Right ventricle myocardium inferior (tissue), 1 donor: ENCODE measurements at regions not wholly inside any gene's neighbourhood (a gene's known extent, or its start where the extent isn't known, plus 50 kb on each side); places are given as distances from the start of the nearest gene placed in this dataset.

Source experiments
- ATAC-seq: fragments of 200-7000 bp; cut with Tn5 transposase; one replicate; pipeline ENCODE4 v1.9.1; 2020; ENCODE audit warnings: mild to moderate bottlenecking, moderate library complexity
- DNase-seq: peaks from one replicate; pipeline ENCODE4 v3.0.0; 2021; ENCODE audit errors: missing footprints
- intact Hi-C: fragments of 100-400 bp; cut with DNase I; formaldehyde crosslinking; loops from one replicate; pipeline ENCODE4 v1.11.0; 2022
- donor health status: DM: no; HTN: yes; CAD: no; lungs with severe emphysema.

DNA sequence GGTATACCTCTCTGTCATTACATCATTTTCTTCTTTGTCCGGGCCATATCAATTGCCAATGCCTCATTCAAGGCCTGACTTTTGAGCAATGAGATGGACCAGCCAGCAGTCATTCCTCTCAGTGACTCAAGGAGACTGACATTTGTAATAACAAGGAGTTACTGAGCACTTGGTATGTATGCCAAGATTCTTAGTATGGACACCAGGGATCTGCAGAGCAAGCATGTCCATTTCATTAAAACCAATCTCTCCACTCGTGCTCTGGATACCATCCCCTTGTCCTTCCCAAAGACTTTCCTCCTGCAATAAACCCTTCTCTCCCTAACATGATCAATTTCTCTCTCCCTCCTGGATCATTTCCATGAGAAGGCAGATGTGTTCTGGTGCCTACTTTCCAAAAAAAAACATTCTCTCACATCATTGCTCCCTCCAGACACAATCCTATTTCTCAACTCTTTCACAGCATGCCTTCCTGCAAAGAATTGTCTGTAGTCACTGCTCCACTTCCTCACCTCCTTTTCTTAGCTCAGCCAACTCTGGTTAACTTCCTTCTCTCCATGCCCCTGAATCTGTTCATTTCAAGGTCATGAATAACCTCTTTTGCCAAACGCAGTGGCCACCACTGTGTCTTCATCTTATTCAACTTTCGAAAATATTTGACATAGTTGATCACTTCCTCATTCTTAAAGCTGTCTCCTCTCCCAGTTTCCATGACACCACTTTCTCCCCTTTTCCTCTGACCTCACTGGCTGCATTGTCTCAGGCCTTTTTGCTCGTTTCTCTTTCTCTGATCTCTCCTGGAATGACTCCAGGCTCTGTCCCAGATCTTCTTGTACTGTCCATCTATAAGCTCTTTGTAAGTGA lies 102.8 kb upstream of the CYP1B1 start:
- intact Hi-C loops: no loop called here
- DNase-seq: no peak
- ATAC-seq: peak; percentile 43

DNA sequence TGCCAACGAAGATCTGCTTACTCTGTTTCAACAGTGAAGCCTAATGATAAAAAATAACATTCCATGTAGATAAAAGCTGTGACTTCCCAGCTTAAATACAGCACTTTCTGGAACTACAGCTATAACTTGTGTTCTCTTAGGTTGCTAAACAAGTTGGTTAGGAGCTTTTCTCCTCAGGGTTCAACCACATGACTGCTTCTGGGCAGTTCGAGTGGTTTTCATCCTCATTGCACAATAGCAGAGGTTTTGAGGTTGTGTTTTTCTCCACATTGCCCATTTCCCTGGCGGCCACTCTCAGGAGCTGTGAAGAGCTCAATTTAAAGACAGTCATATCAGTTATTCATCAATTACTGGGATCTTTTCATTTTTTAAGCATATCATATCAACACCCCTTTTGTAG lies 102.2 kb upstream of the CYP1B1 start:
- intact Hi-C loops: no loop called here
- peak; percentile 78 for ATAC-seq
- peak; percentile 78 for DNase-seq

- intact Hi-C loops: no loop called here
- DNase-seq: no peak
- ATAC-seq: no peak
Observed at GRCh38 chr2:38176619-38177021, 100.7 kb upstream of the CYP1B1 start.

DNA sequence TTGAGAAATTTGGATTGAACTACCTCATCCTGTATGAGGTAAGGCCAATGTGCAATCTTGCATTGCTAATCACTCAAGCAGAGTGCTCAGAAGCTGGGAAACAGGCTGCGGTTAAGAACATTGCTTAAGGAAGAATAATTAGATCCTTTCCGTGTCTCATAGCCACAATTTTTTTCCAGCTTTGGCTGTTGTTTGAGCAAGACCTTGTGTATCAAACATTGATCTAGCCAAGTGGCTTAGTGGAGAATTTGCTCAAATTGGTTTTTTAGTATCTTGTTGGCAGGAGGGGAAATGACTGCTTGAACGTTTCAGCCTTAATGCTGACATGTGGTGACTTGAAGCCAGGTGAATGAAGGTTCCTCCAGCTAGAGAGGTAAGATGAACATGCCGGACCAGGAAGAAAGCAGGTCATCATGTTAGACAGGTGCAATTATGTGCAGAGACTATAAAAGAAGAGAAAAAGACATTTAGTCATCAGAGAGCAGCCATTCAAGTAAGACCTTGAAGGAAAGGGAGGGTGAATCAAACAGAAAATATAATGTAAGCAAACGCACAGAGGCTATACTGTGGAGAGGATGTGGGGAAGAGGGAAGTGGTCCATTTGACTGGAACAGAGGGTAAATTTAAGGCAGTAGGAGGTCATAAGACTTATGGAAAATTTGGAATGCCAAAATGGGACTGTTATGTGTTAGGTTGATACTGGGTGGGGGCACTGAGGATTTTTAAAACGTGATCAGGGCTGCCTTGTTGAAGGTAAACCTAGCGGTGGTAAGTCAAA lies 98.9 kb upstream of the CYP1B1 start:
- no peak for DNase-seq
- peak; percentile 63 for ATAC-seq
- intact Hi-C loops: no loop called here

DNA sequence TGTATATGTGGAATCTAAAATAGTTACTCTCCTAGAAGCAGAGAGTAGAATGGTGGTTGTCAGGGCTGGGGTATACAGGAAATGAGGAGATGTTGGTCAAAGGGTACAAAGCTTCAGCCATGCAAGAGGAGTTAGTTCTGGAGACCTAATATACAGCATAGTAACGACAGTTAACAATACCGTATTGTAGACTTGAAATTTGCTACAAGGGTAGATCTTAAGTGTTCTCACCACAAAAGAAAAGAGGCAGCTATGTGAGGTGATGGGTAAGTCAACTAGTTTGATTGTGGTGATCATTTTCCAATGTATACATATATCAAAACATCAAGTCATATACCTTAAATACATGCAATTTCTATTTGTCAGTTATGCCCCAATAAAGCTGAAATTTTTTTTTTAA lies 98.2 kb upstream of the CYP1B1 start:
- intact Hi-C loops: no loop called here
- DNase-seq (no peak), ATAC-seq (no peak)

DNA sequence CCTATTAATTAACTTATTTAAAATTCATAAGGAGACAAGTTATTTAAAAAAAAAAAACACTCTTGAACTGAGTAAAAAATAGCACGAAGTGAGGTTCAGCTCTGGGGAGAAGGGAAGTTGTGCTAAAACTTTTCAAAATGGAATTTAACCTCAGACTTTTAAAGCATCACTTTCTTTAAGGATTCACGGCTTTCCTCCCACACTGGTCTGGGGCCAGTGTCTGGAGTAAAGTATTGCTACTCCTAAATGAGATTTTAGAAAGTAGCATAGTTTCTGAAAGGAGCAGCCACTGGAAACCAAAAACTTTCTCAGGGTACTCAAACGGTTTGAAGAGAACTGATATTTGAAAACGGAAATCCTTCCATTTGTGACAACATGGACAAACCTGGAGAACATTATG lies 97.7 kb upstream of the CYP1B1 start:
- intact Hi-C loops: no loop called here
- ATAC-seq (no peak), DNase-seq (no peak)

DNA sequence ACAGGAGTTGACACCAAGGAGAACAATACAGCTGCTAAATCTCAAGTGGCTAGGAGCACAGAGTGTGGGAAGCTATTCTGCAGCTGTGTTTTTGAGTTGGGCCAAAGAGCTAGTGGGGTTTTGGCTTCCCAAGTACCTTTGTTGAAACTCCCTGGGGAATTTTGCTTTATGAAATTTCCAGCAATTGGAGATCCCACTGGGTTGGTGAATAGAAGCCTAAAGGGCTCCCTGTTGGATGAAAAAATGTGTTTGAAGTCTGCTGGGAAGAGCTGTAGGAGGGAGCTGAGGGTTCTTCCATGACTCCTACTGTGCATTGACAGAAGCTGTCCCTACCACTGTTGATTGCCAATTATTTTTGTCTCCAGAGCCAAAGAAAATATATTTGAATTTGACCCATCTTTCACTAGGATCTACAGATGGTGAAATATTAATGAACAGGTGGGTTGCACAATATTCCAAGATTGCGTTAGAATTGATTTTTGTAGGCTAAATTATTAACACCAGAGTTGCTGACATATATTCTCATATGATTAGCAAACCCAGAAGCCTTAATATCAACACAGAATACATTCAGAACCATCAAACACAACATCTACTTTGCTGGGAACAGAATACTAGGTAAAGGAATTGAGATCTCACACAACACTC lies 95.4 kb upstream of the CYP1B1 start:
- no peak for DNase-seq
- intact Hi-C loops: no loop called here
- peak; percentile 40 for ATAC-seq

DNA sequence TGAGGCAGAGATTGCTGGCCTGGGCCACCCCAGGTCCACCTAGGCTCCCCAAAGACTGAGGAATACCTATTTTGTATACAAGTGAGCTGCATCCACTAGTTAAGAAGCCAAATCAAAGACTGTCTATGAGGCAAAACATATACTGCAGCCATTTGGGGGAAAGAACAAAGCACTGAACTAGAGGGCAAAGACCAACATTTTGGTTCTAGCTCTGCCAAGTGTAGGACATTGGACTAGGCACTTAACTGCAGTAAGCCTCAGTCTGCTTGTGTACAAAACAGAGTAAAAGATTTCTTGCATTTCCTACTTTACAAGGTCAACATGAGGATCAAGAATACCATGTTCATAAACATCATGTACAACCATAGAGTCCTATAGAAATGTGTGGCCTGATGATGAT lies 94.8 kb upstream of the CYP1B1 start:
- DNase-seq (no peak), ATAC-seq (no peak)
- intact Hi-C loops: no loop called here

GRCh38 chr2:38170067-38170466 lies 94.1 kb upstream of the CYP1B1 start:
- DNase-seq: no peak
- ATAC-seq: no peak
- intact Hi-C loops: no loop called here

DNA sequence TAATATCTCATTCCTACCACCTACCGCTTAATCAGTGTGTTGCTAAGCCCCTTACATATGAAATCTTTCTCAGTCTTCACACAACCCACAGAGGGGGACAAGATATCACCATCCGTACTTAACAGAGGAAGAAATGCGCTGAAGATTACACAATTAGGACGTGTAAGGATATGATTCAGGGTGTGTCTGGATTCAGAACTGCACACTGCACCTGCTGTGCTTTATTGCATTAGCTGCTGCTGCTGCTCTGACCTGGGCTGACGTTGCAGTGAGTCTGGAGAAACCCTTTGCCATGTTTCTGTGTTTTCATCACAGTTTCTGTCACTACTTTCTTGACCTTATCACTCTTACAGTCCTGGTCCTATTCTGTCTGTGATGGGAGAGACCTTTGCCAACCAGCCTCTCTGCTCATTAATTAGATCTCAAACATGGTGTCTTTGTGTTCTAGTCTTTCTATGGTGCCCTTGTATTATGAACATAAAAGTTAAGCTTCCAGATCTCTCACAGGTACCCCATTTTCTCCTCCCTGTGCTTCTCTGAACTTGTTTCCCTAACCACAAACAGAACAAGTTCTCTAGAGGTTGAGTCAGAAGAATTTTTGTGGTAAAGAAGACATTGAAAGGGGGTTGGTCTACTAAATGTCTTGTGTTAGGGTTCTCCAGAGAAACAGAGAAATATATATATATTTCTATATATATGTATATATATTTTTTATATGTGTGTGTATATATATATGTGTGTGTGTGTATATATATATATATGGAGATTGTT lies 92.9 kb upstream of the CYP1B1 start:
- intact Hi-C loops: no loop called here
- ATAC-seq: no peak

GRCh38 chr2:38167968-38168350 lies 92.0 kb upstream of the CYP1B1 start:
- intact Hi-C loops: no loop called here
- ATAC-seq (no peak), DNase-seq (no peak)

More for the DNA sequence above, 92.9 kb upstream of the CYP1B1 start:
- DNase-seq: no peak

- intact Hi-C loops: no loop called here
- ATAC-seq (no peak), DNase-seq (no peak)
Observed at GRCh38 chr2:38165698-38166097, 89.7 kb upstream of the CYP1B1 start.

- DNase-seq: no peak
- intact Hi-C loops: no loop called here
- ATAC-seq: no peak
Observed at GRCh38 chr2:38164881-38165280, 88.9 kb upstream of the CYP1B1 start.

- intact Hi-C loops: no loop called here
- DNase-seq (no peak), ATAC-seq (no peak)
Observed at GRCh38 chr2:38163579-38163978, 87.6 kb upstream of the CYP1B1 start.

DNA sequence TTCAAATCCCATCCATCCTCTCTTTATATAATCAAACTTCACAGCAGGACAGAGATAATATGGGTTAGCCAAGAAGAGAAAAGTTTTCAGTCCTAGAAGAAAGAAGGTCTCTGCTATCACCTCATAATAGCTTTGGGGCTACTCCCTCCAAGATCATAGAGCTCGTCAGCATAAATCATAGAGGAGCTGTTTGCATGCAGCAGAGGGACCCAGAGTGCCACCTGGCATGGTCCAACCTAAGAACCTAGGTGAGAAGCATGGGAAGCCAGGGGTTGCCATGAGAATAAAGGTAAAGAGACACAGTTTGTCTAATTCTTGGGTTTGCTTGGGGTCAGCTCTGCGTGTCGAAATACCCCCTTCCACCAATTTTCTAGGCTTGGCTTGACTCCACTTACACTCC lies 87.1 kb upstream of the CYP1B1 start:
- DNase-seq: no peak
- intact Hi-C loops: no loop called here
- no peak for ATAC-seq

- DNase-seq (no peak), ATAC-seq (no peak)
- intact Hi-C loops: no loop called here
Observed at GRCh38 chr2:38160516-38160915, 84.6 kb upstream of the CYP1B1 start.

DNA sequence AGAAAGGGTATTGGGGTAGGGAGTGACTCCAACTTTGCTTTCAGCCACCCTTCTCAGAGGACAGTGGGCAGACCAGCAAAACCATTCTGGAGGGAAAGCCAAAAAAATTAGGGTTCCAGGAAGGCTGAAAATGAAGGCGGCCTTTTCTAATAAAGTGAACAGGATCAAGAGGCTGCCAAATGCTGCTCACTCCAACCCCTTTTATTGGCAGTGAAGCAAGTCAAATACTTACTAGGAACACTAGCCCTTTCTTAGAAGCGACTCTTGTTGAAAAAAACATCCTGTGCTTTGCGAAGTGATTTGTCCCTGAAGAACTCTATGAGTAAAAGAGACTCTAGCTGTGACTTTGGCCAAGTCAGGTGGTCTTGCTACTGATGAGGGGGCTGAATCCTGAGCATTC lies 83.6 kb upstream of the CYP1B1 start:
- DNase-seq (no peak), ATAC-seq (peak; percentile 80)
- intact Hi-C loops: no loop called here

GRCh38 chr2:38159191-38159590 lies 83.2 kb upstream of the CYP1B1 start:
- ATAC-seq (peak; percentile 10), DNase-seq (no peak)
- intact Hi-C loops: no loop called here
